Tibial artery (tissue), 4 donors: ENCODE measurements at regions not wholly inside any gene's neighbourhood (a gene's known extent, or its start where the extent isn't known, plus 50 kb on each side); places are given as distances from the start of the nearest gene placed in this dataset.

ENCODE experiments used
- DNase-seq, 2 donors: peaks; one replicate each; pipeline ENCODE4 v3.0.0-alpha.2; 2019
- H3K27ac ChIP-seq, 2 donors: fragments of 200-600 bp; sonication (generic) in 1 of 2; 1 replicate in 1 of 2; 2 replicates in 1 of 2; pipeline ENCODE4 v1.5.1; 2018 to 2019; ENCODE audit warnings: mild to moderate bottlenecking in 1 of 2
- H3K27me3 ChIP-seq, 2 donors: fragments of 200-600 bp; sonication (generic) in 1 of 2; one replicate each; pipeline versions ENCODE4 v1.5.1 to v1.6.0; 2016 to 2019
- H3K36me3 ChIP-seq, 3 donors: fragments of 200-600 bp; sonication (generic) in 2 of 3; one replicate each; pipeline ENCODE4 v1.5.1; 2016 to 2019; ENCODE audit warnings: mild to moderate bottlenecking in 2 of 3
- H3K4me1 ChIP-seq, 4 donors: fragments of 200-600 bp; sonication (generic) in 2 of 4; 1 replicate in 3 of 4; 2 replicates in 1 of 4; pipeline ENCODE4 v1.5.1; 2016 to 2019
- H3K4me3 ChIP-seq, 2 donors: fragments of 200-600 bp; sonication (generic) in 1 of 2; 1 replicate in 1 of 2; 2 replicates in 1 of 2; pipeline ENCODE4 v1.5.1; 2018 to 2019; ENCODE audit warnings: mild to moderate bottlenecking in 2 of 2
- H3K9me3 ChIP-seq, 3 donors: fragments of 200-600 bp; sonication (generic) in 1 of 3; one replicate each; pipeline ENCODE4 v1.5.1; 2016 to 2019
- CTCF ChIP-seq, 2 experiments: fragments of 200-600 bp in 1 of 2; fragments of 450-650 bp in 1 of 2; IDR thresholded peaks; one replicate each; pipeline ENCODE4 v1.5.1; 2017 to 2019; ENCODE audit warnings: antibody characterized with exemption in 2 of 2, mild to moderate bottlenecking in 1 of 2, moderate library complexity in 1 of 2
- intact Hi-C: fragments of 100-400 bp; cut with DNase I; formaldehyde crosslinking; loops from one replicate; pipeline ENCODE4 v1.15.0; 2023; ENCODE audit warnings: low total_unique reads

- Histone ChIP-seq H3K27me3 (no peaks in the 10 kb centered on the region), H3K4me1 (no peaks in the 10 kb centered on the region), H3K27ac (no peak overlapping the region), H3K4me3 (no peak overlapping the region), H3K9me3 (no peaks in the 10 kb centered on the region), H3K36me3 (no peaks in the 10 kb centered on the region)
- no peak for DNase-seq
- intact Hi-C loops = no loop called here
- TF ChIP-seq CTCF (IDR thresholded peaks at IDR 0.05) = no peak
Observed at GRCh38 chr5:101036778-101037177, 133.7 kb upstream of the ST8SIA4 start.

- H3K9me3 ChIP-seq = no peaks in the 10 kb centered on the region
- H3K36me3 ChIP-seq = no peaks in the 10 kb centered on the region
- no peak for TF ChIP-seq CTCF (IDR thresholded peaks at IDR 0.05)
- no peaks in the 10 kb centered on the region for H3K27me3 ChIP-seq
- no peak for DNase-seq
- H3K4me1 ChIP-seq = no peaks in the 10 kb centered on the region
- no peak overlapping the region for H3K27ac ChIP-seq
- no peak overlapping the region for H3K4me3 ChIP-seq
- intact Hi-C loops = no loop called here
Observed at GRCh38 chr5:101035425-101035824, 132.3 kb upstream of the ST8SIA4 start.

- DNase-seq = no peak
- intact Hi-C loops = no loop called here
- Histone ChIP-seq H3K36me3 (no peaks in the 10 kb centered on the region), H3K4me3 (no peak overlapping the region), H3K27me3 (no peaks in the 10 kb centered on the region), H3K4me1 (no peaks in the 10 kb centered on the region), H3K27ac (no peak overlapping the region), H3K9me3 (no peaks in the 10 kb centered on the region)
- no peak for TF ChIP-seq CTCF (IDR thresholded peaks at IDR 0.05)
Observed at GRCh38 chr5:101024299-101024698, 121.2 kb upstream of the ST8SIA4 start.

GRCh38 chr5:101018299-101018698 is 115.2 kb upstream of the ST8SIA4 start:
- Histone ChIP-seq H3K27ac (no peak overlapping the region), H3K9me3 (no peaks in the 10 kb centered on the region), H3K27me3 (no peaks in the 10 kb centered on the region), H3K36me3 (no peaks in the 10 kb centered on the region), H3K4me1 (no peaks in the 10 kb centered on the region), H3K4me3 (no peak overlapping the region)
- no peak for DNase-seq
- intact Hi-C loops = no loop called here
- TF ChIP-seq CTCF (IDR thresholded peaks at IDR 0.05) = no peak

GRCh38 chr5:101012880-101013279 is 109.8 kb upstream of the ST8SIA4 start:
- H3K4me3 ChIP-seq = no peak overlapping the region
- no peak for DNase-seq
- TF ChIP-seq CTCF (IDR thresholded peaks at IDR 0.05) = no peak
- H3K4me1 ChIP-seq = no peaks in the 10 kb centered on the region
- intact Hi-C loops = no loop called here
- no peaks in the 10 kb centered on the region for H3K27me3 ChIP-seq
- no peaks in the 10 kb centered on the region for H3K9me3 ChIP-seq
- H3K27ac ChIP-seq = no peak overlapping the region
- no peaks in the 10 kb centered on the region for H3K36me3 ChIP-seq
